Lung (tissue), 11 donors: ENCODE measurements at regions not wholly inside any gene's neighbourhood (a gene's known extent, or its start where the extent isn't known, plus 50 kb on each side); places are given as distances from the start of the nearest gene placed in this dataset.

Experiments
- ATAC-seq: fragments of 200-7000 bp; cut with Tn5 transposase; one replicate; pipeline ENCODE4 v1.9.1; 2020; ENCODE audit warnings: moderate number of reproducible peaks; ENCODE audit not compliant: insufficient read depth, low FRiP score
- DNase-seq, 3 donors: peaks; one replicate each; pipeline ENCODE4 v3.0.0-alpha.2; 2013 to 2017
- H3K27ac ChIP-seq, 2 donors: one replicate each; pipeline ENCODE4 v1.5.1; 2013; ENCODE audit warnings: mild to moderate bottlenecking in 2 of 2, moderate library complexity in 2 of 2, control low read depth in 1 of 2, inconsistent platforms in 1 of 2, low read depth in 1 of 2, low read length in 1 of 2
- H3K27me3 ChIP-seq, 3 donors: one replicate each; pipeline ENCODE4 v1.5.1; 2013; ENCODE audit warnings: low read length in 2 of 3; ENCODE audit not compliant: control insufficient read depth in 3 of 3, insufficient read depth in 3 of 3
- H3K36me3 ChIP-seq, 4 donors: one replicate each; pipeline ENCODE4 v1.5.1; 2013; ENCODE audit warnings: low read length in 4 of 4, mild to moderate bottlenecking in 1 of 4, moderate library complexity in 1 of 4; ENCODE audit not compliant: control insufficient read depth in 4 of 4, insufficient read depth in 4 of 4
- H3K4me1 ChIP-seq, 5 donors: one replicate each; pipeline ENCODE4 v1.5.1; 2013; ENCODE audit warnings: low read length in 5 of 5, mild to moderate bottlenecking in 2 of 5, moderate library complexity in 1 of 5; ENCODE audit not compliant: control insufficient read depth in 5 of 5, insufficient read depth in 5 of 5
- H3K4me3 ChIP-seq: one replicate; pipeline ENCODE4 v1.5.1; 2013; ENCODE audit warnings: mild to moderate bottlenecking, control low read depth, moderate library complexity
- H3K9ac ChIP-seq, 2 donors: one replicate each; pipeline ENCODE4 v1.5.1; 2013; ENCODE audit warnings: low read length in 2 of 2, control low read depth in 1 of 2; ENCODE audit not compliant: insufficient read depth in 1 of 2
- H3K9me3 ChIP-seq, 4 donors: one replicate each; pipeline ENCODE4 v1.5.1; 2013; ENCODE audit warnings: low read length in 3 of 4, mild to moderate bottlenecking in 1 of 4, moderate library complexity in 1 of 4; ENCODE audit not compliant: control insufficient read depth in 4 of 4, insufficient read depth in 3 of 4
- WGBS, 2 donors: extraction: QIAGEN DNeasy Blood & Tissue Kit; methylation state at CpG; one replicate each; pipeline ENCODE4 v1.1.7; 2013; 5-methylcytosine and 5-hydroxymethylcytosine counted together
- TF ChIP-seq, protein P1 (sequence below): IDR thresholded peaks from 2 replicates; pipeline ENCODE4 v1.5.1; 2012; ENCODE audit warnings: mild to moderate bottlenecking; ENCODE audit errors: control extremely low read depth, extremely low read depth
- donor health status: control.
- donor health status: control.
- donor health status: Bipolar disorder and iron deficiency.
- donor health status: healthy.
- donor health status: DM: yes; HTN: yes; CAD: no.

DNA sequence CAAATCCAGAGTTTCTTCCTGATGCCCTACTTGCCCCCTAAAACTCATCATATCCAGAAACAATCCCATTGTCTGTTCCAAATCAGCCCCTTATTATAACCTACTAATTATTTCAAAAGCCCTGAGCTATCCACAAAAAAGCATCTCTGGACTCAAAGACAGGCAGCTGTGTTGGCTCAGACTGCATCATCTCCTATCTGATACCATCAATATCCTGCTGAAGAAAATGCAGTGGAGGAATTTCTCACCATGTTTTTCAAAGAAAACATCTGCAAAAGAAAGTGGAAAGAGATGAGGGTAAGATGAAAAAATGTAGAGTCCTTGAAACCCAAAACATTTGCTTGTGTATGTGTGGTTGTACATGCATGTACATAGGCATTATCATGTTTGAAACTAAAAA lies 153.0 kb upstream of the DEFB112 start:
- Histone ChIP-seq H3K27me3 (no peaks in the 10 kb centered on the region), H3K4me1 (peaks cover 0 to 11% (median 0%) of the 10 kb centered on the region in 5 donors), H3K9ac (no peak overlapping the region), H3K4me3 (no peak overlapping the region), H3K9me3 (no peaks in the 10 kb centered on the region), H3K27ac (no peak overlapping the region), H3K36me3 (no peaks in the 10 kb centered on the region)
- ATAC-seq (no peak), DNase-seq (peak; percentile 36 to 62 (median 53))
- TF ChIP-seq, protein P1, sequence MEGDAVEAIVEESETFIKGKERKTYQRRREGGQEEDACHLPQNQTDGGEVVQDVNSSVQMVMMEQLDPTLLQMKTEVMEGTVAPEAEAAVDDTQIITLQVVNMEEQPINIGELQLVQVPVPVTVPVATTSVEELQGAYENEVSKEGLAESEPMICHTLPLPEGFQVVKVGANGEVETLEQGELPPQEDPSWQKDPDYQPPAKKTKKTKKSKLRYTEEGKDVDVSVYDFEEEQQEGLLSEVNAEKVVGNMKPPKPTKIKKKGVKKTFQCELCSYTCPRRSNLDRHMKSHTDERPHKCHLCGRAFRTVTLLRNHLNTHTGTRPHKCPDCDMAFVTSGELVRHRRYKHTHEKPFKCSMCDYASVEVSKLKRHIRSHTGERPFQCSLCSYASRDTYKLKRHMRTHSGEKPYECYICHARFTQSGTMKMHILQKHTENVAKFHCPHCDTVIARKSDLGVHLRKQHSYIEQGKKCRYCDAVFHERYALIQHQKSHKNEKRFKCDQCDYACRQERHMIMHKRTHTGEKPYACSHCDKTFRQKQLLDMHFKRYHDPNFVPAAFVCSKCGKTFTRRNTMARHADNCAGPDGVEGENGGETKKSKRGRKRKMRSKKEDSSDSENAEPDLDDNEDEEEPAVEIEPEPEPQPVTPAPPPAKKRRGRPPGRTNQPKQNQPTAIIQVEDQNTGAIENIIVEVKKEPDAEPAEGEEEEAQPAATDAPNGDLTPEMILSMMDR = no peak

DNA sequence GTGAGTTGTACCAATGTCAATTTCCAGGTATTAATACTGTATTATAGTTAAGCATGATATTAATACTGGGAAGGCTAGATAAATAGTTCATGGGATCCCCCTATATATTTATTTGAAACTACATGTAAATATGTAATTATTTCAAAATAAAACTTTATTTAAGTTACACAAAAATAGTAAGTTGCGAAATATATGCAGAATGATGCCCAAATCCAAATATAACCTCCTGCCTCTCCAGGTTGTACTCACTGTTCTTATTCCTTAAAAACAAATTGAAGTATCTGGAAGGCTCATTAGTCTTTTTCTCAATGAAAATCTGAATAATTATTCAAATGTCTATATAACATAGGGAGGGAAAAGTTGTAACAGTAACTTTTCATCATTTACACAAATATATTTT lies 161.9 kb upstream of the DEFB112 start:
- TF ChIP-seq, protein P1 = no peak
- ATAC-seq (no peak), DNase-seq (peak in 1 of 3 donors; percentile 16)
- H3K4me3 ChIP-seq = no peak overlapping the region
- H3K4me1 ChIP-seq = peaks cover 0 to 28% (median 4%) of the 10 kb centered on the region in 5 donors
- 89 to 93% methylated on average over 1 of the region's 1 CpG for WGBS, 2 donors
- H3K9me3 ChIP-seq = no peaks in the 10 kb centered on the region
- no peaks in the 10 kb centered on the region for H3K27me3 ChIP-seq
- H3K36me3 ChIP-seq = no peaks in the 10 kb centered on the region
- no peak overlapping the region for H3K27ac ChIP-seq
- H3K9ac ChIP-seq = no peak overlapping the region

DNA sequence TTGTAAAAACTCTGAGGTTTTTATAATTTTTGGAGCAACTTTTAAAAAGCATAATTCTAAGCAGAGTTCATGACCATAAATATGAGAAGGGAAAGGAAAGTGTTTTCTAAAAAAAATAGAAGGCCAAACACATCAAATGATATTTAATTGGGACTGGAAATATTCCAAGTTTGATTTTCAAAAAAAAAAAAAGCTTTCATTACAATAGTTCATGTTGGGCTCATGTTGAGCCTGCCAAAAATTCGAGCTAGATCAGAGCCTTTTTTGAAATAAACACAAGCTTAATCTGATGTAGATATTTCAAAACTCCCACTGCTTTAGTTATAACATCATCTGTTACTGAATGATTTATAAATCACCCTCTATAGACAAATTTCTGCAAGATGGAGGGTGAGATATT lies 163.4 kb upstream of the DEFB112 start:
- 23 to 48% methylated on average over 1 of the region's 1 CpG for WGBS, 2 donors
- H3K4me3 ChIP-seq = no peak overlapping the region
- ATAC-seq = no peak

More for the DNA sequence above, 163.4 kb upstream of the DEFB112 start:
- H3K9ac ChIP-seq = no peak overlapping the region
- TF ChIP-seq, protein P1 = no peak
- no peak overlapping the region for H3K27ac ChIP-seq
- peaks cover 0 to 28% (median 4%) of the 10 kb centered on the region in 5 donors for H3K4me1 ChIP-seq
- DNase-seq = peak in 2 of 3 donors; percentile 90 to 91
- H3K36me3 ChIP-seq = no peaks in the 10 kb centered on the region
- H3K9me3 ChIP-seq = no peaks in the 10 kb centered on the region
- no peaks in the 10 kb centered on the region for H3K27me3 ChIP-seq
